SHP77 treated with DMSO at 0.1 percent for 48 hours (cell line): ENCODE measurements at regions not wholly inside any gene's neighbourhood (a gene's known extent, or its start where the extent isn't known, plus 50 kb on each side); places are given as distances from the start of the nearest gene placed in this dataset.

ENCODE experiments used
- DNase-seq: peaks from one replicate; lab custom pipeline; 2025; lab: John Stamatoyannopoulos, UW

DNA sequence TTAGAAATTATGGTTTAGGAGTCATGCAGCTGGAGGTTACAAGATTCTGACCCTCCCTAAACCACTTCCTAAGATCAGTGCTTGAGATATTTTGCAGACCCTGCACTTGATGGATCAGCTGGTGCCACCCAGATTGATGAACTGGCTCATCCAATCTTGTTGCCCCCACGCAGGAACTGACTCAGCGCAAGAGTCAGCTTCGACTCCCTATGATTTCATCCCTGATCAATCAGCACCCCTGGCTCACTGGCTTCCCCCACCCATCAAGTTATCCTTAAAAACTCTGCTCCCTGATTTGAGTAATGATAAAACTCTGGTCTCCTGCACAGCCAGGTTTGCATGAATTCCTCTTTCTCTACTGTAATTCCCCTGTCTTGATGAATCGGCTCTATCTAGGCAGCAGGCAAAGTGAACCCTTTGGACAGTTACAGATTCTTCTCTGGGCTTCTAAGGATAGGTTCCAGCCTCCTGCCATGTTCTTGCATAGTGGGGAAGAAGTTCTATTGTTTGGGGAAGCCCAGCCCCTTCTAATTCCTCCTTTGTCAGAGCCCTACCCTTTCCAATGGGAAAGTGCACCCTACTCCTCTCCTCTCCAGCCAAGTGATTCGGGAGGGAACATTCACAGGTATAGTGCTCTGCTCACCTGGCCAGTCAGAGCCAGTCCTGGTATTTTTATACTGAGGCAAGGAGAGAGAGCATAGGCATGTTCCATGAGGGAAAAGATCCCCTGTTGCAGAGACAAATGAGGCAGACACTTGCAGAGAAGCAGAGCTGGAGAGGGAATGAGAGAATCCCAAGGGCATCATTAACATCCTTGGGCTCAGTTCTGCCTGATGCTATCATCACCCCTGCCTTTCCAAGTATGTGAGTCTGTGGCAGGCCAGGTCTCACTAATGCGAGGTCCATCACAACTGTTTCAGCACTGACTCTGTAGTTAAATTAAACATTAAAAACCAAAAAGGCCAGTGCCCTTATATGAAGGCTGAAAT, 224.4 kb upstream of the GALNT17 start:
- DNase-seq, result no peak

DNA sequence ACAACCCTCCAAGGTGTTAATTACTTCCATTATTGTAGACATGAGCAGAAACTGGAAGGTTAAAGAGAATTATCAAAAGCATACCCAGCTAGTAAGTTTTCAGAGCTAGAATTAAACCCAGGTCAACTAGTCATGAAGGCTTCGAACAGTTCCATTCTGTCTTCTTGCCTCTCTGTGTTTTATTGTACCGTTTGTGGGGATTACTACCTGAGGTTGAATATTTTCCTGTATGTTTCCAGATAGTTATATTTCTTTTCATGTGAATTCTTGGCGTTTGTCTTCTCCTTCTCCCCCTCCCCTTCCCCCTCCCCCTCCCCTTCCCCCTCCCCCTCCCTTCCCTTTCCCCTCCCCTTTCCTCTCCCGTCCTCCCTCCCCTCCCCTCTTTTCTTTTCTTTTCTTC, 218.0 kb upstream of the GALNT17 start:
- DNase-seq, result no peak

DNA sequence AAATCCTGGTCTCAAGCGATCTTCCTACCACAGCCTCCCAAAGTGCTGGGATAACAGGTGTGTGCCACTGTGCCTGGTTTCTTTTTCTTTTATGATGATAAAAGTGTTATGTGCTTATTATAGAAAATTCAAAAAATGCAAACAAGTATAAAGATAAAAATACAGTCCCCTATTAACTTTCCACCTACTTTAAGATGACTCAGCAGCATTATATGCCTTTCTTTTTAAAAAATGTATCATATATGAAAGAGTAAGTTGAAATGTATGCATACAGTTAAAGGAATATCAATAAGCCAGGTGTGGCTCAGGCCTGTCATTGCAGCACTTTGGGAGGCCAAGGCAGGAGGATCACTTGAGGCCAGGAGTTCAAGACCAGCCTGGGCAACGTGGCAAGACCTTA, 216.9 kb upstream of the GALNT17 start:
- no peak for DNase-seq

DNA sequence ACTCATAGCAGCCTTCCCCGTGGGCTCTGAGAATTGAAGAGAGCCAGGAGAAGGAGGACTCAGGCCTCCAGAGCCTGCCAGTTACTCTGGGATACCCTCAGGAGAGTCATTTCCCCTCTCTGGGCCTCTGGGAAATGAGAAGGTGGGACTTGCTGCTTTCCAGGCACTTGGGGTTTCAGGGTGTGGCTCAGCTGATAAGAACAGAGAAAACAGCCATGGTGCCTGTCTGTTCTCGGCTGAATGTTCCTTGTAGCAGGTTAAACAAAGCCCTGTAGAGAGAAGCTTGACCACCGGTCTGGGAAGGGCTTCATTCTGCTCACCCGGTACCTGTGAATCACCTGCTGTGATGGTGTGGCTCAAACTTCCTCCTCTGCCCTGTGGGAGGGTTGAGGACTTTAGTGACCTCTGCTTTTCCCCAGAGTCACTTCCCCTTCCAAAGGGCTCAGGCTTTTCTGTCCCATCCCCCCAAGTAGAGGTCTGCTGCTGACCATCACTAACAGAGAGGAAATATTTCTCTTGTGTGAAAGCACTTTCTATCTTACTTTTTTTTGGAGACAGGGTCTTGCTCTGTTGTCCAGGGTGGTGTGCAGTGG, 212.4 kb upstream of the GALNT17 start:
- DNase-seq, result no peak

DNA sequence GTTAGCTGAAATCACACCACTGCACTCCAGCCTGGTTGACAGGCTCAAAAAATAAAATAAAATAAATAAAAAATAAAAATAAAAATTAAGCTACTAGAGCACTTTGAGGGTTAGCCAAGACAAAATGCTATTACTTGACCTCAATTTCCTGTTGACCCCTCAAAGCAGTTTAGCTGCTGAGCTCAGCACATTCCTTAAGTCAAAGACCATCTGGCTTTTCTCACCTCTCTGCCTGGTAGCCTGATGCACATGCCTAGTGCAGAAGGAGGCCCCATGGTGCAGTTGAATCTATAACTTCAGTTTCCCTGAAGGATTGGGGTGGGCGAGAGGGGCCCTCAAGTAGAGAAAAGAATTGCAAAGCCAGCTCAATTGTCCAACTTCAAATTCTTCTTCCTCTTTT, 211.1 kb upstream of the GALNT17 start:
- DNase-seq, result no peak

DNA sequence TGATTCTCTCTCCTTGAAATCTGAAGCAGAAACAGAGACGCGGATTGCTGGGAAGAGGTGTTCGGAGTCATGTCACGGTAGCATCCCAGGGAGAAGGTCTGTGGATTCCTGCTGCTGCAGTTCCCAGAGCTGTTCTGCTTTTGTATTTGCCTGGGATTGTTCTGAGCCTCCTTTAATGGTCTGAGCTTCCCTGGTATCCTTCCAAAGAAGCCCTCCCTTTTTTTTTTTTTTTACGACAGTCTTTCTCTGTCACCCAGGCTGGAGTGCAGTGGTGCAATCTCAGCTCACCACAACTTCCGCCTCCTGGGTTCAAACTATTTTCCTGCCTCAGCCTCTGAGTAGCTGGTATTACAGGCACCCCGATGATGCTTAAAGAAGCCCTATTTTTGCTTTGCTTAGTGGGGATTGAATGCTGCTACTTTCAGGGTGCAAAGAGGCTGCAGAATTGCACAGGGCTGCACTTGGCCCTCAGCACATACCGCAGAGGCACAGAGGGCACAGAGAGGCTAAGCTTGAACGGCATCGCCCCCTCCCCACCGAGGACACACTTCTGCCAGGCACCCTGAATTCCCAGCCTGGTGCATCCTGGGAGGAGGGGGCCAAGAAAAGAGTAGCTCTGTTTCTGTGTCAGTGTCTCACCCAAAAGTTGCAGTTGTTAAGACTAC, 208.6 kb upstream of the GALNT17 start:
- DNase-seq, result no peak

DNA sequence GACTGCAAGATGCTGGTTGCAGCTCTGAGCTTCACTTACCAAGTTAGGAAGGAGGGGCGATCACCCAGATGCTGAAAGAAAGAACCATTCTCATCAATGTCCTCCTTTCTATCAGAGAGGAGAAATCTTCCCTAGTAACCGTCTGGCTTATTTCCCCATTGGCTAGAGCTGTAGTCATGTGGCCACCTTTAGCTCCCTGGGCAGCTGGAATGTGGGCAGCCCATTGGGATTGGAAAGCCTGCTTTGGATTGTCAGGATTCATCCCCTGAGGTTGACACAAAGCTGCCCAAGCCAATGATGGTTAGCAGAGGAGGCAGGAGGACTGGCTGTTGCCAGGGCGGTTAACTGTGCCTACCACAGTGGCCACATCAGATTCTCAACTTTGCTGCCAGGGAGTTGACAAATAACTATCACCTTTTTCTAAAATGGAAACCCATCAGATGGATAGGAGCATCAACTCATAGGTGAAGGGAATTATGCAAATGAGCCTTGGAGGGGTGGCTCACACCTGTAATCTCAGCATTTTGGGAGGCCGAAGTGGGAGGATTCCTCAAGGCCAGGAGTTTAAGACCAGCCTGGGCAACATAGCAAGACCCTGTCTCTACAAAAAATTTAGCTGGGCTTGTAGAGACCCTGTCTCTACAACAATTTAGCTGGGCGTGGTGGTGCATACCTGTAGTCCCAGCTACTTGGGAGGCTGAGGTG, 206.4 kb upstream of the GALNT17 start:
- DNase-seq, result no peak

DNA sequence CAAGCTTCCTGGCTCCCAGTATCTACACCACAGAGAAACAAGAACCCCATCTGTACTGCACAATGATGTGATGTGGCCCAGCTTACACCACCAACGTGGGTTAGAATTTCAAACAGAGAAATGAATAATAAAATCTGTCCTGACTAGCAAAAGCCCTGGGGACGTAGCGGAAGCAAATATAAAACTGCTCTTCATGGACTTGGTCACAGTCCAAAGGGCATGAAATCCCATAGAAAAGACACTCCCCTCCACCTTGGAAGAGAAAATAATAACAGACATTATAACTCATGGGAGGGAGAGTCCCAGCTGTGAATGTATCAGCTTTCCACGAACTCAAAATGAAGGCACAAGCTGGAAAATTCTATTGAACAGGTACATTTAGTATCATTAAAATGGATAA, 205.3 kb upstream of the GALNT17 start:
- no peak for DNase-seq

DNA sequence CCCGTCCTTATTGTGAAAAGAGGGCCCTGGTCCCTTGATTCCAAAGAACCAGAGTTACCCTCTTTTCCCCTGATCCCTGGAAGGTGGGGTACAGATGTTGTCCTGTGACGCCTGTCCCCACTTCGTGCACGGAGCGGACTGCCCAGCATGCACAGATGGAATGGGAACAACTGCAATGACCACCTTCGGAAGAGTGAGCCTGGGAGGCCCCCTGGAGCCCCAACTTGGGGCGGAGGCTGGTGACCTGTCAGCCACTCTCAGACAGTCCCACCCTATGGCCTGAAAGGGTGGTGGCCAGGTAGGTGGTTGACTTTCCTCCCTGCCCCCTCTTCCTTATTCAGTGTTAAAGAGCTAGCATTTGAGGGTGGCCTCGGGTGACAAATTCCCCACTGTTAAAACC, 196.6 kb upstream of the GALNT17 start:
- DNase-seq, result no peak

DNA sequence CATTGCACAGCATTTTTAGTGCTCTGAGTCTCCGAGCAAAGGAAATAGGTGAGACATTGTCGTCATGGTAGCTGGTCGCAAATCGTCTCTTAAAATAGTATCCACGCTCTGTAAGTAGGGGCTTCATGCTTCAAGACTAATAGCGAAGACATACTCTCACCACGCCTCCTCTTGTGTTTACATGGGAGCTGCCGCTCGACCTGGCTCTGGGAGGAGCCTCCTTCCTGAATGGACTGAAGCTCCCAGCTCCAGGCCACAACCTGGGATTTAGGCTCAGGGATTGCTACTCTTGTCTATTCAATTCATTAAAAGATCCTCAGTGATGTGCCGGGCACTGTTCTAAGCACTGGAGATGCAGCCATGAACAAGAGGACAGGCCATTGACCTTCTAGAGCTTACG, 196.1 kb upstream of the GALNT17 start:
- DNase-seq, result no peak

DNA sequence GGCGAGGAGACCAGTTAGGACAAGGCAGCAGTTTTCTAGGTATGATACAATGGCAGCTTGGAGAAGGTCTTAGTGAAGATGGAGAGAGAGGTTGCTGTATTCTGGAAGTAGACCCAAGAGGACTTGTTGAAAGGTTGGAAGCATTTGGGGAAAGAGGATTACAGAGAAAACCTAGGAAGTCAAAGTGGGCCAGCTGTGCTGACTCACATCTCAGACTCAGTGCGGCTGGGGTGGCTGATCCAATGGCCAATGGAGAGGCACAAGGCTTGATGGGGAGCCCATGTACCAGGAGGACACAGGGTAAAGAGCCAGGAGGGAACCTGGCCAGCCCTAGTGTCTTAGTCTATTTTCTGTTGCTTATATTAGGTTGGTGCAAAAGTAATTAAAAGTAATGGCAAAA, 194.5 kb upstream of the GALNT17 start:
- DNase-seq, result no peak

DNA sequence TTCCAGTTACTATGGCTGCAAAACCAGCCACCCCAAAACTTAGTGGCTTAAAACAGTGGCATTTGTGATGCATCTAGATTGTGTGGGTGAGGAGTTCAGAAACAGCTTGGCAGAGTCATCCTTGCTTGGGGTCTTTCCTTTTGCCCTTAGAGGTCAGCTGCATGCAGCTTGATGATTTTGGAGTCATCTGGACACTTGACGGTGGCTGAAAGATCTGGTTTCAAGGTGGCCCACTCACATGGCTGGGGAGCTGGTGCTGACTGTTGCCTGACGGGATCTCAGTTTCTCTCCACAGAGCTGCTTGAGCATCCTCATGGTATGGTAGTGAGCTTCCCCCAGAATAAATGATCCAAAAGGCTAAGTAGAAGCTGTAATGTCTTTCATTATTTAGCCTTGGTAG, 191.3 kb upstream of the GALNT17 start:
- no peak for DNase-seq

DNA sequence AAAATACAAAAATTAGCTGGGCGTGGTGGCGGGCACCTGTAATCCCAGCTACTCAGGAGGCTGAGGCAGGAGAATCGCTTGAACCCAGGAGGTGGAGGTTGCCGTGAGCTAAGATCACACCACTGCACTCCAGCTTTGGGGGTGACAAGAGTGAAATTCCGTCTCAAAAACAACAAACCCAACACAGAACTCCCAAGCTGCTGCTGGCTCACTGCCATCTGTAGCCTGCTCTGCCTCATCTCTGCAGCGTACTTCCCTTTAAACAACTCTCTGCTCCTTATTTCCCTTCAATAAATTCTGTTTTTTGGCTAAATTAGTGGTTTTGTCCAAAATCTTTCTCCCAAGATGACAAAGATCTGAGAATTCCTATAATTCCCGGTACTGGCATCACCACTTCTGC, 189.2 kb upstream of the GALNT17 start:
- DNase-seq, result no peak

DNA sequence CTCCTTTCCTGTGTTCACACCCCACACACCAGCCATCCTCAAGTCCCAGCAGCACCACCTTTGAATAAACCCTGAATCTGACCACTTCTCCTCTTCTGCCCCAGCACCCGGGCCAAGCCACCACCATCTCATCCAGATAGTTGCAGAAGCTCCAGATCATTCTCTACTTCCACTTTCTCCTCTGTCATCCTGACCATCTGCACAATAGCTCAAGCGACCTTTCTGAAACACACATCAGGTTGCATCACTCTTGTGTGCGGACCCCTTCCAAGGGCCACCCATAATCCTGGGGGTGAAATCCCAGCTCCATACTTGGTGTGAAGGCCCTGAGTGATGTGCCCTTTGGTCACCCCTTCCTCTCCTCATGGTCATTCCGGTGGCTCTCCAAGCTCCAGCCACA, 187.4 kb upstream of the GALNT17 start:
- no peak for DNase-seq

DNA sequence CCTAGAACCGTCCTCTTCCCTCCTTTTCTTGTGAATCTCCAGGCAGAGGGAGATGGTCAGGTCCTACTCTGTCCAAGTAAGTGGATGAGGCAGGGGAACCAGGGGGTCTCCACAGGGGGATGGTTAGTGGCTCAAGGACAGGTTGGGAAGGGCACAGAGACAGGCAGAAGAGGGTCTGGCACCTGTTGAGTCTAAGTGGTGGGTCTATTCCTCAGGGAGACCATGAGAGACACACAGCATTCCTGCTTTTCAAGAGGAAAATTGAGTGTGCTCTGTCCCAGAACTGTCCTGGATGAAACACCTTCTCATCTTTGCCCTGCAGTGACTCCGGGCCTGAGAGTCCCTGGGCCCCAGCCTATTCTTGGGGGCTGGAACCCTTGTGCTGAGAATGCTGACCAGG, 184.8 kb upstream of the GALNT17 start:
- no peak for DNase-seq

DNA sequence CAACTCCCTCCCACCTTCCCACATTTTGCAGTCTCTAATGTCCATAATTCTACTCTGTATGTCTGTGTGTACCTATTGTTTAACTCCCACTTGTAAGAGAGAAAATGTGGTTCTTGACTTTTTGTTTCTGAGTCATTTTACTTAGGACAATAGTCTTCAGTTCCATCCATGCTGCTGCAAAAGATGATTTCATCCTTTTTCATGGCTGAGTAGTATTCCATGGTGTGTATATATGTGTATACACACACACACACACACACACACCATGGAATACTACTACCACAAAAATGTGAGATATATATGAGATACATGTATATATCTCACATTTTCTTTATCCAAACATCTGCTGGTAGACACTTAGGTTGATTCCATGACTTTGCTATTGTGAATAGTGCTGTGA, 182.1 kb upstream of the GALNT17 start:
- DNase-seq, result no peak

DNA sequence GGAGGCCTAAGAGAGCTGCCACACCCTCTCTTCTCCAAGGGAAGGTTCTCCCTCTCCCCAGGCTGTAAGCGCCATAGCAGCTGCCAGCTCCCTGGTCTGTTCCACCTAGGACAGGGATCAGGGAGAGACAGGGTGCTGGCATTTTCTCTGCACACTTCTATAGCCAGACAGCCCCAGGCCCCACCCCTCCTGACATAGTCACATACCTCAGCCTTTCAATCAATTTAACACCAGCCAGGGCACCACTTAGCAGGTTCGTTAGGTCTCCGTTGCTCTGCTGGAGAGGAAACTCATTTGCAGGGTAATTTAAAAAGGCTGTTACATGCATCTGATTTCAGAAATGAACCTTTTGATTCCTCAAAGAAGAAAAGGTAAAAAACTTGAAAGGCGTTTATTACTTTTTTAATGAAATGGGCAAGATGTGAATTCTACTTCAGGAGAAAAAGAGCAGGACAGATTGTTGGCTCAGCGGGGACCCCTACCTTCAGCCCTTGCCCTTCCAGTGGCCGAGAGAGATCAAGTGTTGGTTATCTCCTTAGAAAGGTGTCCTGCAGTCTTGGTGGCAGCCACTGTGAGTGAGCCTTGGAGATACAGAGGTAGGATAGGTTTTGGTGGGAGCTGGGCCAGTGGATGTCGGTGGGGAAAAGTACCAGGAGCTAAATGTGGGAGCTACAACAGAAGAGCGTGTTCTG, 180.5 kb upstream of the GALNT17 start:
- no peak for DNase-seq

DNA sequence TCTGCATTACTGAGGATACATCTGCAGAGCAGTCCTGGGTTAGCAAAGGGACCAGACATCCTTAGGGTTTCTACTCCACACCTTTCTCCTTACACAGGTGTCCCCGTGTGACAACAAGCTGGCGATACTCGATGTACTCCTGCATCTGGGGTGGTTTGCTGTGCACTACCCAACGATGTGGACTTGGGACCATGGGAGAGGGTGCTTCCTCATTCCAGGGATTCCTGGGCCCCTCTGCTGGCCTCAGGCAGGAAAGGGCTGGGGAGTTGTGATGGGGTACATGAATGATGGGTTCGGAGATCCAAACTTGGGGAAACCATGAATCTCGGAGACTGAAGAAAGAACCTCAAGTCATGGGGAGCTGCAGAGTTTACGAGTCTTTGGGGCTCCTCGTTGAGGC, 179.6 kb upstream of the GALNT17 start:
- no peak for DNase-seq

DNA sequence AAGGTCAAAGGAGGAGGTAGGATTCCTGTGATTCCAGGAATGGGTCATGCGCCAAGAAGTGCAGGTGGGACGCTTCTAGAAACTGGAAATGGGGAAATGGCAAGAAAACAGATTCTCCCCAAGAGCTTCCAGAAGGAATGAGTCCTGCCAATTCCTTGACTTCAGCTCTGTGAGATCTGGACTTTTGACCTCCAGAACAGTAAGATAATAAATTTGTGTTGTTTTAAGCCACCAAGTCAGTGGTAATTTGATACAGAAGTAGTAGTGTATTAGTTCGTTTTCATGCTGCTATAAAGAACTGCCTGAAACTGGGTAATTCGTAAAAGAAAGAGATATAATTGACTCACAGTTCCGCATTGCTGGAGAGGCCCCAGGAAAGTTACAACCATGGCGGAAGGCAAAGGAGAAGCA, 178.6 kb upstream of the GALNT17 start:
- no peak for DNase-seq

DNA sequence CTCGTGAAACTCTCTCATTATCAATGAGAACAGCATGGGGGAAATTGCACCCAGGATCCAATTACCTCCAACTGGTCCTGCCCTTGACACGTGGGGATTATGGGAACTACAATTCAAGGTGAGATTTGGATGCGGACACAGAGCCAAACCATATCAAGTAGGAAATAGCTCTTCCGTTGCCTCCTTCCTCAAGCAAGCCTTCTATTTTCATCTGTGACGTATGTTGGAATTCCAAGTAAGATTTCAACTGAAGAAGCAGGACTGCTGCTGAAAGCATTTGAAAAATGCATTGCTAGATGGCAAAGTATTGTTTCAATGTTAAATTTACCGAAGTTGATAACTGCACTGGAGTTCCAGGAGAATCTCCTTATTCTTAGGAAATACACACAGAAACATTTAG, 178.1 kb upstream of the GALNT17 start:
- no peak for DNase-seq

DNA sequence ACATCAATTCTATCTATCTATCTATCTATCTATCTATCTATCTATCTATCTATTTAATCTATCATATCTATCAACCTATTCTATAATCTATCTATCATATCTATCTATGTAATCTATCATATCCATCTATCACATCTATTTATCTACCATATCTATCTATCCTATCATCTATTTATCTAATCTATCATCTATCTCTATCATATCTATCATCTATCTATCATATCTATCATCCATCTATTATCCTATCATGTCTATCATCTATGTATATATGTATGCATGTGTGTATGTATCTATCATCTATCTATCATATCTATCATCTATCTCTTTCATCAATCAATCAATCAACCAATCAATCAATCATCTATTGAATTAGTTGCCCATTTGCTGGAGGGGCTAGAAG, 159.3 kb upstream of the GALNT17 start:
- DNase-seq, result no peak

DNA sequence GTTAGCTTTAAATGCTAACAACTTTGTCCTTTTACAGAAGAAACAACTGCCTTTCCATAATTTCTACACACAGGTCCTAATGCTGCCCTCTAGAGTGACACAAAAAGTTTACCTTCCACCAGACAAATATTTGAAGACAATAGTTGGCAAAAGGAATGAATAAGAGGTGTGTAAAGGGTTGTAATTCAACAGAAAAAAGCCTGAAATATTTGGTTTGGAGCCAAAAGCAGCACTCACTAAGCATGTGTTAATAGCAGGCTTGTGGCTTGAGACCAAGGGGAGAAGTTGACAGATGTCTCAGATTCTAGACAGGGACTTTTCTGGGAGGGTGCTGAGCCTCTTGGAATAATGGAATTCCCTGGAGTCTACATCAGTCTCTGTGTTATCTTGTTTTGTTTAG, 156.2 kb upstream of the GALNT17 start:
- no peak for DNase-seq
